GM12873 (cell line): ENCODE measurements at regions not wholly inside any gene's neighbourhood (a gene's known extent, or its start where the extent isn't known, plus 50 kb on each side); places are given as distances from the start of the nearest gene placed in this dataset.

Source experiments
- TF ChIP-seq, protein P1 (sequence below): IDR thresholded peaks from 2 replicates; pipeline ENCODE4 v1.5.1; 2012; ENCODE audit warnings: low read depth, mild to moderate bottlenecking, moderate library complexity, low read length, control low read depth; ENCODE audit not compliant: insufficient read depth; ENCODE audit errors: missing control alignments

DNA sequence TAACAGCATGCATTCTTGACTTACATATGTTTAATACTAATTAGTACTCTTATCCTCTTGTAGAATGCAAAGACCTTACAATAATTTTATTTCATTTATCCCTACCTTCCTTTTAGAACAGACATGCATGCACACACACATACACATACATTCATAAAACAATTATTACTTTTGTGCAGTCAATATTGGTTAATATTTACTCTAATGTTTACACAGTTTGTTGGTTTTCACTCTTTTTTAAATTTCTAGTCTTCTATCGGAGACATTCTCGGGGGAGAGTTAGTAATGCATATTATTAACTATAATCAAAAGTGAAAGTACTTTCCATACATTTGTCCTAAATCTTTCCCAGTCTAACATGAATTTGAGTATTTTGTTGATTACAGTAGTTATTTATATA, 317.7 kb upstream of the DPH6 start:
- TF ChIP-seq, protein P1, sequence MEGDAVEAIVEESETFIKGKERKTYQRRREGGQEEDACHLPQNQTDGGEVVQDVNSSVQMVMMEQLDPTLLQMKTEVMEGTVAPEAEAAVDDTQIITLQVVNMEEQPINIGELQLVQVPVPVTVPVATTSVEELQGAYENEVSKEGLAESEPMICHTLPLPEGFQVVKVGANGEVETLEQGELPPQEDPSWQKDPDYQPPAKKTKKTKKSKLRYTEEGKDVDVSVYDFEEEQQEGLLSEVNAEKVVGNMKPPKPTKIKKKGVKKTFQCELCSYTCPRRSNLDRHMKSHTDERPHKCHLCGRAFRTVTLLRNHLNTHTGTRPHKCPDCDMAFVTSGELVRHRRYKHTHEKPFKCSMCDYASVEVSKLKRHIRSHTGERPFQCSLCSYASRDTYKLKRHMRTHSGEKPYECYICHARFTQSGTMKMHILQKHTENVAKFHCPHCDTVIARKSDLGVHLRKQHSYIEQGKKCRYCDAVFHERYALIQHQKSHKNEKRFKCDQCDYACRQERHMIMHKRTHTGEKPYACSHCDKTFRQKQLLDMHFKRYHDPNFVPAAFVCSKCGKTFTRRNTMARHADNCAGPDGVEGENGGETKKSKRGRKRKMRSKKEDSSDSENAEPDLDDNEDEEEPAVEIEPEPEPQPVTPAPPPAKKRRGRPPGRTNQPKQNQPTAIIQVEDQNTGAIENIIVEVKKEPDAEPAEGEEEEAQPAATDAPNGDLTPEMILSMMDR, result no peak

DNA sequence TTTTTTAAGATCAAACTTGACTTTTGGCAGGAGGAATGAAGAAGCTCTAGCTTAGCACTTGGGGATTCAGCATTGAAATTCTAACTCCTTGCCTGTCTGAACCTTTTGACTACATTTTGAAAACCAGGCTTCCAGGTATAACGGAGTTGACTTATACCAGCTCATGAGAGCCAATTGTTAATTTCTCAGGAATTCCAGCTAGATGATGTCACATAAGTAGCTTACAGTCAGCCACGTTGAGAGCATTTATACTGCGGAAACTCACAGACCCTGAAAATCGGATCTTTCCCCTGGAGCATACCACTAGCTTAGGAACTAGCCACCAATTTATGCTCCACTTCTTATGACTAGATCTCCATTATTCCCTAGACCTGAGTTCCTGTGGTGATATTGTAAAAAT, 321.4 kb upstream of the DPH6 start:
- TF ChIP-seq, protein P1, result no peak

DNA sequence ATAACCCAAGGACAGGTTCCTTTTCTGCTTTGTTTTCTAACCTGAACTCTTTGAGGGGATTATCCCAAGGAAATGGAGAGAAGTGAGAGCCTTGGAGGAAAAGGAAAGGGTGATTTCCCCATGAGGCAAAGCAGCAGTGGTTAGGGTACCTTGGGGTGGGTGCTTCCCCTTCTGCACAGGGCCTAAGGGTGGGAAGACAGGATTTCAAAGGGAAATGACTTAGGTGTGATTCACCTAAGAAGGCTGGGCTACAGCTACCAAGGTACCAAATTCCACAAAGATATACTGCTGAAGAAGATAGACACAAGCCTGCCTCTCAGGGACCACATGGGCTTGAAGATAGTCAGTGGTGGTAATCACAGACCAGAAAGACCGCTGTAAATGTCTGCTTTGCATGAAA, 325.3 kb upstream of the DPH6 start:
- TF ChIP-seq, protein P1, result no peak

DNA sequence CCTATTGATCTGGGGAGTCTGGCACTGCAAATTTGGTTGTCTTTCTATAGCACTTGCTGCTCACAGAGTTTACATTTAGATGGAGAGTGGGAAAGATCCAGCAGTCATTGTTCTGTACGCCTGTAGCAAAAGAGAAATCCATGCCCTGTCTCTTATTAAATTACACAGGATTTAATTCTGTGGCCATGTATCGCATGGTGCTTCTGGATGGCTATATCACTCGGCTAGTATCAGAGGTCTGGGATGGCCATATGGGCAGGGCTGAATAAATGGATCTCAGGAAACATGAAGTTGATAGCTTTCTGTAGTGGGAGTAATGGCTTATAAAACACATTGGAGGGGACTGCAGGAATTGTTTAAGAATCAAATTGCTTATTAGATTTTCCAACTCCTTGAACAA, 325.8 kb upstream of the DPH6 start:
- TF ChIP-seq, protein P1, result no peak

DNA sequence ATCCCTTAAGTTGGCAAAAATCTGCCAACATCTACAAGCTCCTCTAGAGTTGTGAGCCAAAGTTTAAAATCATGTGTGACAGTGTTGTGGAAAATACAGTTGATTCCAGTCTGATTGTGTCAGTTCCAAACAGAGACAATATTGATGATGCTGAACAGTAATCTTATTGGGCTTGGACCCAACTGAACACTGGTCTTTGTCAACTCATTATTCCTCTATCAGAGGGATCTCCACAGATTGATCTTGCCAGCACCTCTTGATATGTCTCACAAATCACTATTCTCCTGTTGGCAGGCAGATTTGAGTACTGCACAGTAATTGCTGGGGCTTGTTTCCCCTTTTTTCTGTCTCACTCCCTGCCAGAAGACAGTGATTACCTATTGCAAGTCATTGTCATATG, 326.6 kb upstream of the DPH6 start:
- TF ChIP-seq, protein P1, result no peak

DNA sequence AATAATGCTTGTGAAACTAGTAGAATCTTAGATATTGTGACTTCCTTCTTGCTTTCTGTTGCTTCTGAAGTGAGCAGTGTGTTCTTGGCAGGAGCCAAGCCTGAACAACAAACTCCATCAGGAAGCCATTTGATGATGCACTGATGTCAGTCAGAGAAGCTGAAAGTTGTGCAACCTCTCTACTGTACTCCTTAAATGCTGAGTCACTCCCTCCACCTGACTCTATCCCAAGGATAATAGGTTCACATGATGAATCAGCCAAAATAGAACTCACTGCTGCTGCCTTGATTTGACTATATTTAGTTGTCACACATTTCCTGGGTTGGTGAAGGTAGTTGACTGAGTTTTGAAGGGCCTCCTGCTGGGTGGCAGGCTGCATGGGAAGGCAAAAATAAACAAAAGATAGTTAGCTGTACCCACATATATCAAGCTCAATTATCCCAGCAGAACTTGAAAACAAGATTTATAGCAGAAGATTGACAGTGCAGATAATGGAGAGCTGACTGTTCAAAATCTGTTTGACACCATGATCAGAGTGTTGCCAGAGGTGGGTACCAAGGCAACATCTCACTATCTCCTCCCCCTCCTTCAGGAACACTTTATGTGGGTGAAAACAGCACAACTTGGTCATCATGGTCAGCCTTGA, 328.4 kb upstream of the DPH6 start:
- TF ChIP-seq, protein P1, result no peak

DNA sequence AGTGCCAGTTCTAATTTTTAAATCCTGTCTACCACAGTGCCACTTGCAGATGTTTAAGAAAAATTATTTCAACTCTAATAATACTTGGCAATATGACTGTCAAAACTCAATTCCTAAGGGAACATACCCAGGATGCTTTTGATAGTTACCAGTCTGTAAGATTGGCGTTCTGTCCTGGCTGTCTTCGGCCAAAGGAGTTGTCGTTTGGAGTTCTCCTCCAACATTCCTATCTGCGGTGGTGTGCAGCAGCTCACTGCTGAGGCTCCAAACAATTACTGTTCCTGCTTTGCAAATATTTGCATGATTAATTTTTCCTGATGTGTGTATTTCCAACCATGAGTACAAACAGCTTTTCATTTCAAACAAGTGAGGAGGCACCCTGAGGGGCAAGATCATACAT, 330.8 kb upstream of the DPH6 start:
- TF ChIP-seq, protein P1, result no peak
